Upper lobe of left lung (tissue), 6 donors: ENCODE measurements at regions not wholly inside any gene's neighbourhood (a gene's known extent, or its start where the extent isn't known, plus 50 kb on each side); places are given as distances from the start of the nearest gene placed in this dataset.

Experiments
- ATAC-seq, 2 donors: fragments of 200-7000 bp; cut with Tn5 transposase; one replicate each; pipeline ENCODE4 v1.9.1; 2022; ENCODE audit warnings: mild to moderate bottlenecking in 2 of 2, moderate library complexity in 2 of 2; ENCODE audit not compliant: low FRiP score in 2 of 2
- DNase-seq, 2 donors: peaks; one replicate each; pipeline ENCODE4 v3.0.0-alpha.2; 2019 to 2020
- H3K27ac ChIP-seq, 4 donors: fragments of 200-600 bp; sonication (generic); one replicate each; pipeline ENCODE4 v1.5.1; 2016 to 2019
- H3K27me3 ChIP-seq, 4 donors: fragments of 200-600 bp; sonication (generic); one replicate each; pipeline ENCODE4 v1.5.1; 2017 to 2019
- H3K36me3 ChIP-seq, 4 donors: fragments of 200-600 bp; sonication (generic); one replicate each; pipeline ENCODE4 v1.5.1; 2016 to 2019
- H3K4me1 ChIP-seq, 4 donors: fragments of 200-600 bp; sonication (generic); one replicate each; pipeline ENCODE4 v1.5.1; 2018 to 2019
- H3K4me3 ChIP-seq, 4 donors: fragments of 200-600 bp; sonication (generic); one replicate each; pipeline ENCODE4 v1.5.1; 2017 to 2019; ENCODE audit warnings: mild to moderate bottlenecking in 2 of 4, moderate library complexity in 1 of 4
- H3K9me3 ChIP-seq, 4 donors: fragments of 200-600 bp; sonication (generic); one replicate each; pipeline ENCODE4 v1.5.1; 2018 to 2019
- EP300 ChIP-seq, 4 donors: sonication (generic); formaldehyde crosslinking; IDR thresholded peaks; one replicate each; pipeline ENCODE4 v1.5.1; 2017; ENCODE audit warnings: antibody characterized with exemption in 4 of 4, control low read depth in 2 of 4
- POLR2A ChIP-seq, 4 donors: fragments of 450-650 bp; IDR thresholded peaks; one replicate each; pipeline ENCODE4 v1.5.1; 2016 to 2017; ENCODE audit warnings: antibody characterized with exemption in 4 of 4, mild to moderate bottlenecking in 2 of 4
- POLR2AphosphoS5 ChIP-seq, 2 donors: sonication (generic); formaldehyde crosslinking; IDR thresholded peaks; one replicate each; pipeline ENCODE4 v1.5.1; 2017; ENCODE audit warnings: antibody characterized with exemption in 2 of 2
- WGBS, 2 donors: methylation state at CpG; one replicate each; pipeline ENCODE4 v1.1.5; 2017 to 2018; 5-methylcytosine and 5-hydroxymethylcytosine counted together
- TF ChIP-seq, protein P1 (sequence below), 6 experiments: fragments of 450-650 bp in 4 of 6; fragments of 200-600 bp in 2 of 6; sonication (generic) in 2 of 6; IDR thresholded peaks; one replicate each; pipeline ENCODE4 v1.5.1; 2016 to 2019; ENCODE audit warnings: antibody characterized with exemption in 6 of 6
- donor health status: DM: no; HTN: no; CAD: no; lungs with moderate emphysema.
- donor health status: DM: no; HTN: yes; CAD: no; lungs with severe emphysema.

- no peaks in the 10 kb centered on the region for H3K4me1 ChIP-seq
- ATAC-seq (no peak), DNase-seq (no peak)
- no peak for TF ChIP-seq POLR2A (IDR thresholded peaks at IDR 0.05)
- TF ChIP-seq EP300 (IDR thresholded peaks at IDR 0.05): no peak
- no peaks in the 10 kb centered on the region for H3K36me3 ChIP-seq
- H3K27me3 ChIP-seq: no peaks in the 10 kb centered on the region
- H3K9me3 ChIP-seq: no peaks in the 10 kb centered on the region
- no peak overlapping the region for H3K4me3 ChIP-seq
- no peak overlapping the region for H3K27ac ChIP-seq
Observed at GRCh38 chr2:226330206-226330605, 469.4 kb downstream of the IRS1 start.

DNA sequence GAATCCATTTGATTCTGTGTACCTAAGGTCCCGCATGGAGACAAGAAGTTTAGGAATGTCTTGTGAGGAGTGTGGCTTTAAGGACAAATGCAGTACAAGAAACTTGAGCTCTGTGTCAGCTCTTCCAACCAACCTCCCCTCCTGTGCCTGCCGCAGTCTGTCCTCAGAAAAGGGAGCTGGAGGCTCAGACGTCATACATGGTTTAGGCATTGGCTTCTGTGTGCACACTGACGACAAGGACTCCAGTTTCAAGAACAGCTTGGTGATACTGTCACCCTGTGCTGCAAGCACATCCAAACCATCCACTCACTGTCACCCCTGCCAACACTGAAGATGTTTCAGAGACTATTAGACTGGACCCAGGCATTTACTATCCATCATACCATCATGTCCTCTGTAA lies 470.4 kb downstream of the IRS1 start:
- H3K27me3 ChIP-seq: no peaks in the 10 kb centered on the region
- H3K4me1 ChIP-seq: no peaks in the 10 kb centered on the region
- H3K4me3 ChIP-seq: no peak overlapping the region
- H3K36me3 ChIP-seq: no peaks in the 10 kb centered on the region
- DNase-seq (no peak), ATAC-seq (no peak)
- no peaks in the 10 kb centered on the region for H3K9me3 ChIP-seq
- TF ChIP-seq, protein P1, sequence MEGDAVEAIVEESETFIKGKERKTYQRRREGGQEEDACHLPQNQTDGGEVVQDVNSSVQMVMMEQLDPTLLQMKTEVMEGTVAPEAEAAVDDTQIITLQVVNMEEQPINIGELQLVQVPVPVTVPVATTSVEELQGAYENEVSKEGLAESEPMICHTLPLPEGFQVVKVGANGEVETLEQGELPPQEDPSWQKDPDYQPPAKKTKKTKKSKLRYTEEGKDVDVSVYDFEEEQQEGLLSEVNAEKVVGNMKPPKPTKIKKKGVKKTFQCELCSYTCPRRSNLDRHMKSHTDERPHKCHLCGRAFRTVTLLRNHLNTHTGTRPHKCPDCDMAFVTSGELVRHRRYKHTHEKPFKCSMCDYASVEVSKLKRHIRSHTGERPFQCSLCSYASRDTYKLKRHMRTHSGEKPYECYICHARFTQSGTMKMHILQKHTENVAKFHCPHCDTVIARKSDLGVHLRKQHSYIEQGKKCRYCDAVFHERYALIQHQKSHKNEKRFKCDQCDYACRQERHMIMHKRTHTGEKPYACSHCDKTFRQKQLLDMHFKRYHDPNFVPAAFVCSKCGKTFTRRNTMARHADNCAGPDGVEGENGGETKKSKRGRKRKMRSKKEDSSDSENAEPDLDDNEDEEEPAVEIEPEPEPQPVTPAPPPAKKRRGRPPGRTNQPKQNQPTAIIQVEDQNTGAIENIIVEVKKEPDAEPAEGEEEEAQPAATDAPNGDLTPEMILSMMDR (IDR thresholded peaks at IDR 0.05): no peak
- TF ChIP-seq POLR2AphosphoS5 (IDR thresholded peaks at IDR 0.05): no peak
- no peak overlapping the region for H3K27ac ChIP-seq
- WGBS, 2 donors: 66 to 87% methylated on average over 4 of the region's 4 CpGs

GRCh38 chr2:226327830-226328229 lies 471.8 kb downstream of the IRS1 start:
- Histone ChIP-seq H3K27me3 (no peaks in the 10 kb centered on the region), H3K4me3 (no peak overlapping the region), H3K9me3 (no peaks in the 10 kb centered on the region), H3K27ac (no peak overlapping the region), H3K36me3 (no peaks in the 10 kb centered on the region), H3K4me1 (no peaks in the 10 kb centered on the region)
- DNase-seq (no peak), ATAC-seq (no peak)
- TF ChIP-seq, protein P1 (IDR thresholded peaks at IDR 0.05): no peak
- TF ChIP-seq POLR2A (IDR thresholded peaks at IDR 0.05): no peak
- no peak for TF ChIP-seq POLR2AphosphoS5 (IDR thresholded peaks at IDR 0.05)
- TF ChIP-seq EP300 (IDR thresholded peaks at IDR 0.05): no peak
- 91 to 93% methylated on average over 4 of the region's 4 CpGs for WGBS, 2 donors

- DNase-seq (no peak), ATAC-seq (no peak)
- TF ChIP-seq, protein P1 (IDR thresholded peaks at IDR 0.05): no peak
- TF ChIP-seq EP300 (IDR thresholded peaks at IDR 0.05): no peak
- no peak for TF ChIP-seq POLR2AphosphoS5 (IDR thresholded peaks at IDR 0.05)
- TF ChIP-seq POLR2A (IDR thresholded peaks at IDR 0.05): no peak
- H3K27ac ChIP-seq: no peak overlapping the region
- no peaks in the 10 kb centered on the region for H3K4me1 ChIP-seq
- H3K9me3 ChIP-seq: no peaks in the 10 kb centered on the region
- H3K27me3 ChIP-seq: no peaks in the 10 kb centered on the region
- H3K36me3 ChIP-seq: no peaks in the 10 kb centered on the region
- H3K4me3 ChIP-seq: no peak overlapping the region
Observed at GRCh38 chr2:226325526-226325925, 474.1 kb downstream of the IRS1 start.

GRCh38 chr2:226320076-226320948 lies 479.3 kb downstream of the IRS1 start:
- no peak for TF ChIP-seq EP300 (IDR thresholded peaks at IDR 0.05)
- no peak for TF ChIP-seq POLR2A (IDR thresholded peaks at IDR 0.05)
- TF ChIP-seq POLR2AphosphoS5 (IDR thresholded peaks at IDR 0.05): no peak
- TF ChIP-seq, protein P1 (IDR thresholded peaks at IDR 0.05): peak in 2 of 6 experiments; percentile 8 to 13
- H3K4me3 ChIP-seq: no peak overlapping the region
- no peaks in the 10 kb centered on the region for H3K9me3 ChIP-seq
- DNase-seq: peak; percentile 15 to 51
- ATAC-seq: peak in 1 of 2 donors; percentile 77
- no peaks in the 10 kb centered on the region for H3K36me3 ChIP-seq
- H3K4me1 ChIP-seq: no peaks in the 10 kb centered on the region
- 62 to 65% methylated on average over 6 of the region's 6 CpGs for WGBS, 2 donors
- H3K27ac ChIP-seq: no peak overlapping the region
- no peaks in the 10 kb centered on the region for H3K27me3 ChIP-seq
